Spinal cord (tissue), 9 donors: ENCODE measurements at regions not wholly inside any gene's neighbourhood (a gene's known extent, or its start where the extent isn't known, plus 50 kb on each side); places are given as distances from the start of the nearest gene placed in this dataset.

Experiments
- DNase-seq, 6 donors: peaks; one replicate each; pipeline versions ENCODE4 v3.0.0 to v3.0.0-alpha.2; 2013 to 2015; ENCODE audit warnings: low spot score in 6 of 6, low read depth in 4 of 6
- H3K27ac ChIP-seq: one replicate; pipeline ENCODE4 v1.5.1; 2013; ENCODE audit warnings: low read depth, low read length, control low read depth
- H3K27me3 ChIP-seq: one replicate; pipeline ENCODE4 v1.6.1; 2013; ENCODE audit warnings: low read length; ENCODE audit not compliant: control insufficient read depth, insufficient read depth
- H3K36me3 ChIP-seq: one replicate; pipeline ENCODE4 v1.6.1; 2013; ENCODE audit warnings: low read length; ENCODE audit not compliant: control insufficient read depth, insufficient read depth
- H3K4me1 ChIP-seq: one replicate; pipeline ENCODE4 v1.6.1; 2013; ENCODE audit warnings: low read length; ENCODE audit not compliant: control insufficient read depth, insufficient read depth
- H3K4me3 ChIP-seq: one replicate; pipeline ENCODE4 v1.5.1; 2013; ENCODE audit warnings: low read depth, low read length, control low read depth
- H3K9me3 ChIP-seq: one replicate; pipeline ENCODE4 v1.6.1; 2013; ENCODE audit warnings: low read length; ENCODE audit not compliant: control insufficient read depth, insufficient read depth
- WGBS: methylation state at CpG from one replicate; pipeline ENCODE4 v1.1.5; 2013; ENCODE audit warnings: missing lambda C conversion rate; ENCODE audit not compliant: insufficient coverage; 5-methylcytosine and 5-hydroxymethylcytosine counted together
- donor health status: healthy.

DNA sequence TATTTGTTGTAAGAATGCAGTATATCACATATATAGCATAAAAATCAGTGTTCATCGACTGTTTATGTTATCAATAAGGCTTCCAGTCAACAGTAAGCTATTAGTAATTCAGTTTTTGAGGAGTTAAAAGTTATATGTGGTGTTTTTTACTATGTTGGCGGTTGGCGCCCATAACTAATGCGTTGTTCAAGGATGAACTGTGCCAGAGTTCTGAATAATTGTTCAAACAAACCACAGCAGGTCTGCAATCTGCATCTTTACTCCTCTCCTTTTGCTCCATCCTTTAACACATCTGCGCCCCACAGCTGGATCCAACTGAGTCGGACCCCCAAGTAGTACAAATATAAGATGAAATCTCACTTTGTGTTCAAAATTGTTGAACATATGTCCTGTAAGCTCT lies 836.1 kb downstream of the LTN1 start:
- peak in 1 of 6 donors; percentile 5 for DNase-seq
- WGBS = no CpG with 5 or more reads among the region's 6 CpGs

DNA sequence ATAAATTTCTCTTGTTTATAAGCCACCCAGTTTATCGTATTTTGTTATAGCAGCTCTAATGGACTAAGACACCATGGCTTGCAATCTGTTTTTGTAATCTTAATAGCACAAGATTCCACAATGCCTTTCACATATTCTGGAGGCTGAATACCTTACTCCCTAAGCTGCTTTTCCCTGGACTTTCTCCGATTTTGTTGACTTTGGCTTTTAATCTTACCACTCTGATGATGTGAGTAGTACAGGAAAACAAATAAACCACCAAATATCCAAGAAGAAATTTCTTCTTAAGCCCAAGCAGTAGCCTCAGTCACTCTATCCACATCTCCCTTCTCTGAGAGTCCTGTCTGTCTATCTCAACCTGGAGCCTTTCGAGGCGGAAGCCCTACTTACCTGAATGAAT lies 838.6 kb downstream of the LTN1 start:
- no peaks in the 10 kb centered on the region for H3K36me3 ChIP-seq
- H3K4me3 ChIP-seq = no peak overlapping the region
- no peaks in the 10 kb centered on the region for H3K4me1 ChIP-seq
- no CpG with 5 or more reads among the region's 4 CpGs for WGBS
- no peaks in the 10 kb centered on the region for H3K9me3 ChIP-seq
- no peaks in the 10 kb centered on the region for H3K27me3 ChIP-seq
- DNase-seq = no peak
- H3K27ac ChIP-seq = no peak overlapping the region

More for the DNA sequence above, 836.1 kb downstream of the LTN1 start:
- H3K36me3 ChIP-seq = no peaks in the 10 kb centered on the region
- H3K27ac ChIP-seq = no peak overlapping the region
- H3K9me3 ChIP-seq = no peaks in the 10 kb centered on the region
- no peaks in the 10 kb centered on the region for H3K27me3 ChIP-seq
- H3K4me1 ChIP-seq = no peaks in the 10 kb centered on the region
- H3K4me3 ChIP-seq = no peak overlapping the region

DNA sequence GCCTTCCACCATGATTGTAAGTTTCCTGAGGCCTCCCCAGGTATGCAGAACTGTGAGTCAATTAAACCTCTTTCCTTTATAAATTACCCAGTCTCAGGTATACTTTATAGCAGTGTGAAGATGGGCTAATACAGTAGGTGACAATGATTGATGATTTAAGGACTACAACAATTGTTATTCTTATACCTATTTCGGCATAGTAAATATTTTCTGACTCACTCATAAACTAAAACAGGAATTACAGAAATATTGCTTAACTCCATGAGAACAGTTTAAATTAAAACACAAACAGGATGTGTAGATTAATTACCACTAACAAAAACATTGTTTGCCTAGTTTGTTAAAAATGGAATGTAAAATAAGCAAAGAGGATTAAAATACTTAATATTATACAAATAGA lies 839.9 kb downstream of the LTN1 start:
- Histone ChIP-seq H3K36me3 (no peaks in the 10 kb centered on the region), H3K27ac (no peak overlapping the region), H3K9me3 (no peaks in the 10 kb centered on the region), H3K27me3 (no peaks in the 10 kb centered on the region), H3K4me3 (no peak overlapping the region), H3K4me1 (no peaks in the 10 kb centered on the region)
- WGBS = no CpG with 5 or more reads among the region's 1 CpG
- no peak for DNase-seq

DNA sequence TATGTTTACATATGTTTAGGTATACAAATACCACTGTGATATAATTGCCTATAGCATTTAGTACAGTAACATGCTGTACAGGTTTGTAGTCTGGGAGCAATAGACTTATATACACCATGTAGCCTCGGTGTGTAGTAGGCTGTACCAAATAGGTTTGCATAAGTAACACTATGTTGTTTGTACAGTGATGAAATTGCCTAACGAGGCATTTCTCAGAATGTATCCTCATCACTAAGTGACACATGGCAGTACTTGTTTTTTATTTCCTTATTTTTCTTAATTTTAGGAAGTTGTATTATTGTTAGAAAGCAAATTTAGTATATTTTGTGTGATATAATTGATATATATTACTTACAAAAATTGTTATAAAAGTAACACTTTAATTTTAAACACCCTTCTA lies 840.9 kb downstream of the LTN1 start:
- no peak overlapping the region for H3K4me3 ChIP-seq
- no peaks in the 10 kb centered on the region for H3K9me3 ChIP-seq
- H3K4me1 ChIP-seq = no peaks in the 10 kb centered on the region
- DNase-seq = no peak
- no peaks in the 10 kb centered on the region for H3K27me3 ChIP-seq
- no peaks in the 10 kb centered on the region for H3K36me3 ChIP-seq
- no CpG with 5 or more reads among the region's 2 CpGs for WGBS
- no peak overlapping the region for H3K27ac ChIP-seq

DNA sequence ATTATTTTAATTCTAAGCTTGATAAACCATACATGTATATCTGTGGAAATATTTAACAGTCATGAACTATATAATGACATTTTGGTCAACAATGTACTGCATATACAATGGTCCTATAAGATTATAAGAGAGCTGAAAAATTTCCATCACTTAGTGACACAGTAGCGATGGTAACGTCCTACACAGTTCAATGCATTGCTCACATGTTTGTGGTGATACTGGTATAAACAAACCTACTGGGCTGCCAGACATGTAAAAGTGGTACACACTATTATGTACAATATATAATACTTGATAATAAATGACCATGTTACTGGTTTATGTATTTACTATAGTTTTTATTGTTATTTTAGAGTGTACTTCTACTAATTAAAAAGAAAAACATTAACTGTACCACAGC lies 841.9 kb downstream of the LTN1 start:
- no peak for DNase-seq
- H3K36me3 ChIP-seq = no peaks in the 10 kb centered on the region
- no peak overlapping the region for H3K27ac ChIP-seq
- H3K4me1 ChIP-seq = no peaks in the 10 kb centered on the region
- H3K4me3 ChIP-seq = no peak overlapping the region
- WGBS = no CpG with 5 or more reads among the region's 2 CpGs
- no peaks in the 10 kb centered on the region for H3K27me3 ChIP-seq
- H3K9me3 ChIP-seq = no peaks in the 10 kb centered on the region

DNA sequence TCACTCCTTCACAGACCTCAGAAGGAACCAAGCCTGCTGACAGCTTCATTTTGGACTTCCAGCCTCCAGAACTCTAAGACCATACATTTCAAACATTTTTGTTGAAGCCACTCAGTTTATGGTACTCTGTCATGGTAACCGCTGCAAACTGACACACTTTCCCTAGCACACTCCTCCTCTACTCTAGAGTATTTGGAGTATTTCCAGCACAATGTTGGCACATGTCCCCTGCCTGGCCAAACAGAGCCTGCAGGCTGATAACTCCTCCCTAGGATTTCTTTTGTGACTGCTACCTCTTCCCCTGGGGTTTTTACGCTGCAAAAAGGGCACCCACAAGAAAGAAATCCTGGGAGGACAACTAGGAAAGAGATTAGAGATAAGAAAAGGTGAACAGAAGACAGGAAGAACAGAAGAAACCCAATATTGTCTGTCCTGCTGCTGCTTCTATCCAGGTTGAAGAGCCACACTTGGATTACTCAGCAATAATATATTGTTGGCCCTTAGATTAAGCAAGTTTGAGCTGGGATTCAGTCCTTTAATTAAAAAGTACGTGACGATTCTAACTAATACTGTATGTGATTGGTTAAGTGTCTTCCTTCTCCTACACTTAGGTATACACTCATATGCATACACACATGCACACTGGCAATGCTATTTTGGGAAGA lies 844.1 kb downstream of the LTN1 start:
- Histone ChIP-seq H3K4me1 (no peaks in the 10 kb centered on the region), H3K9me3 (no peaks in the 10 kb centered on the region), H3K27me3 (no peaks in the 10 kb centered on the region), H3K27ac (no peak overlapping the region), H3K36me3 (no peaks in the 10 kb centered on the region), H3K4me3 (no peak overlapping the region)
- DNase-seq = peak in 1 of 6 donors; percentile 27
- 86% methylated on average over 2 of the region's 4 CpGs for WGBS

DNA sequence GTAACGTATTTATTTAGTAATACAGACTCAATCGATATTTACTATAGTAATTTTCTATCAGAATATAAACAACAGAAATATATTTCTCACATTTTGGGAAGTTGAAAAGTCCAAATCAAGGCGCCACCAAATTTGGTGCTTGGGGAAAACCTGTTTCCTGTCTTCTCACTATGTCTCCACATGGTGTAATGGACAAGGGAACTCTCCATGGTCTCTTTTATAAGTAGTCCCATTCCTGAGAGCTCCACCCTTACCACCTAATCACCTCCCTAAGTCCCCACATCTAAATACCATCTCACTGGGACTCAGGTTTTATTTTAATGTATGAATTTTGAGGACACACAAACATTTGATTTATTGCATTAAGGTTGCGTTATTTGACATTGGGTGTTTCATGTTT lies 848.0 kb downstream of the LTN1 start:
- DNase-seq = no peak
- Histone ChIP-seq H3K36me3 (no peaks in the 10 kb centered on the region), H3K4me3 (no peak overlapping the region)

DNA sequence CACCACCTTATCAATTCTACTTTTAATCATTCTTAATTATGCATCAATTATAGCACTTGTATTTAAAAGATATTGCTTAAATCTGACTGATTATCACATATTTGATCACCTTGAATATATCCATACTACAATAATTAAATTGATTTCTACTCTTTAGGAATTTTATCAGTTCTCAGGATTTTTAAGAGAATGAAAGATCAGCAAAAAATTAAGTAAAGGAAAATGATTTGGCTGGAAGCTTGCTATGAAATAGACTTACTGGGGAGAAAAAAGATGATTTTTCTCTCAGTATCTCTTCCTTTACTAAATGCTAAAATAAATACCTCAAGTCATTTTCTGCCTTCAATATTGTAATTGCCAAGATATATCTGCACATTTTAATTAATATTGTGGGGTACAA lies 848.6 kb downstream of the LTN1 start:
- no peaks in the 10 kb centered on the region for H3K9me3 ChIP-seq
- H3K27ac ChIP-seq = no peak overlapping the region
- no peak overlapping the region for H3K4me3 ChIP-seq
- H3K36me3 ChIP-seq = no peaks in the 10 kb centered on the region
- no peaks in the 10 kb centered on the region for H3K4me1 ChIP-seq
- no peaks in the 10 kb centered on the region for H3K27me3 ChIP-seq
- DNase-seq = no peak

More for the DNA sequence above, 848.0 kb downstream of the LTN1 start:
- no peaks in the 10 kb centered on the region for H3K27me3 ChIP-seq
- H3K27ac ChIP-seq = no peak overlapping the region
- H3K9me3 ChIP-seq = no peaks in the 10 kb centered on the region
- no peaks in the 10 kb centered on the region for H3K4me1 ChIP-seq
- no CpG with 5 or more reads among the region's 4 CpGs for WGBS

DNA sequence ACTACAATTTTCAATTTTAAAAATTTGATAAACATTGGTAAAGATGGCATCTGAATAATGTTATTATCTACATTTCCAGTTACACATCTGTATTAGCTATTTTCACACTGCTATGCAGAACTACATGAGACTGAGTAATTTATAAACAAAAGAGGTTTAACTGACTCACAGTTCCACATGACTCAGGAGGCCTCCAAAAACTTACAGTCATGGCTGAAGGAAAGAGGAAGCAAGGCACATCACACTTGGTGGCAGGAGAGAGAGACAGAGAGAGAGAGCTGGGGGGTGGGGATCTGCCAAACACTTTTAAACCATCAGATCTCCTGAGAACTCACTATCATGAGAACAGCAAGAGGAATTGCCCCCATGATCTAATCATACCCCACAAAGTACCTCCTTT lies 850.0 kb downstream of the LTN1 start:
- no peaks in the 10 kb centered on the region for H3K4me1 ChIP-seq
- H3K27ac ChIP-seq = no peak overlapping the region
- peaks cover 2% of the 10 kb centered on the region for H3K9me3 ChIP-seq
- DNase-seq = no peak
- no peaks in the 10 kb centered on the region for H3K27me3 ChIP-seq
- no peak overlapping the region for H3K4me3 ChIP-seq
- H3K36me3 ChIP-seq = no peaks in the 10 kb centered on the region

DNA sequence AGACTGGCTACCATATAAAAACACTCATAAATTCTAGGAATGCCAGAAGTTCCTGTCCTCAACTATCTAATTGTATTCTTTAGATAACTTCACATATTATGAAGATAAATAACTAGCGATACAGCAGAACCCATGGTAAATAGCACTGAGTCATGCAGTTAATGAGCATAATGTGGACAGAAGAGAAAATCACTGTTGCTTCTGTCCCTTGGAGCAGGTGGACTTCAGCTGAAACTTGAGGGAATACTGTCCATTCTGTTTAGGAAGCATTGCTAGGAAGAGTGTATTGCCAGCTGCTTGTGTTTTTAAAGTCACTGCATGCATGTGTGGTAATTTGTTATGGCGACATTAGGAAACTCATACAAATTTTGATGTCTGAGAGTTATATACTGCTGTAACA lies 854.4 kb downstream of the LTN1 start:
- no CpG with 5 or more reads among the region's 2 CpGs for WGBS
- no peak overlapping the region for H3K4me3 ChIP-seq
- peaks cover 2% of the 10 kb centered on the region for H3K9me3 ChIP-seq
- H3K36me3 ChIP-seq = no peaks in the 10 kb centered on the region
- no peaks in the 10 kb centered on the region for H3K27me3 ChIP-seq
- no peaks in the 10 kb centered on the region for H3K4me1 ChIP-seq
- no peak overlapping the region for H3K27ac ChIP-seq
- no peak for DNase-seq
